HG02970 (cell line): ENCODE measurements at regions not wholly inside any gene's neighbourhood (a gene's known extent, or its start where the extent isn't known, plus 50 kb on each side); places are given as distances from the start of the nearest gene placed in this dataset.
"Not testable (repeated sequence)": the region's sequence is repeated elsewhere in the genome, so short reads cannot be mapped to it uniquely, and the experiment has no call there.

Experiments used
- ATAC-seq: cut with Tn5 transposase; IDR thresholded peaks from one replicate; pipeline ENCODE4 v1.9.1; 2021; ENCODE audit warnings: mild to moderate bottlenecking, moderate library complexity, moderate number of reproducible peaks; ENCODE audit not compliant: unreplicated experiment, low FRiP score

- ATAC-seq = no peak
Observed at GRCh38 chr13:81184556-81185265, 843.8 kb upstream of the SPRY2 start.

GRCh38 chr13:81172603-81173002, 831.7 kb upstream of the SPRY2 start:
- no peak for ATAC-seq

GRCh38 chr13:81171065-81171647, 830.2 kb upstream of the SPRY2 start:
- no peak for ATAC-seq

- not testable (repeated sequence) for ATAC-seq
Observed at GRCh38 chr13:81163823-81164222, 822.9 kb upstream of the SPRY2 start.

- no peak for ATAC-seq
Observed at GRCh38 chr13:81153478-81153877, 812.6 kb upstream of the SPRY2 start.

- ATAC-seq = no peak
Observed at GRCh38 chr13:81148822-81149221, 807.9 kb upstream of the SPRY2 start.

- not testable (repeated sequence) for ATAC-seq
Observed at GRCh38 chr13:81146576-81146975, 805.6 kb upstream of the SPRY2 start.

GRCh38 chr13:81142306-81142999, 801.5 kb upstream of the SPRY2 start:
- no peak for ATAC-seq

- ATAC-seq = no peak
Observed at GRCh38 chr13:81140675-81141074, 799.7 kb upstream of the SPRY2 start.

GRCh38 chr13:81139987-81140386, 799.1 kb upstream of the SPRY2 start:
- no peak for ATAC-seq

GRCh38 chr13:81138353-81138980, 797.5 kb upstream of the SPRY2 start:
- no peak for ATAC-seq

GRCh38 chr13:81133066-81133465, 792.1 kb upstream of the SPRY2 start:
- no peak for ATAC-seq

- no peak for ATAC-seq
Observed at GRCh38 chr13:81117416-81117815, 776.5 kb upstream of the SPRY2 start.

GRCh38 chr13:81116461-81117282, 775.7 kb upstream of the SPRY2 start:
- no peak for ATAC-seq

- ATAC-seq = no peak
Observed at GRCh38 chr13:81109026-81109425, 768.1 kb upstream of the SPRY2 start.

GRCh38 chr13:81106348-81106747, 765.4 kb upstream of the SPRY2 start:
- ATAC-seq = no peak

GRCh38 chr13:81104035-81104715, 763.2 kb upstream of the SPRY2 start:
- no peak for ATAC-seq

GRCh38 chr13:81102066-81102465, 761.1 kb upstream of the SPRY2 start:
- ATAC-seq = not testable (repeated sequence)

GRCh38 chr13:81089371-81090157, 748.6 kb upstream of the SPRY2 start:
- no peak for ATAC-seq
